NCI-H2196 (cell line): ENCODE measurements at regions not wholly inside any gene's neighbourhood (a gene's known extent, or its start where the extent isn't known, plus 50 kb on each side); places are given as distances from the start of the nearest gene placed in this dataset.
"Not testable (repeated sequence)": the region's sequence is repeated elsewhere in the genome, so short reads cannot be mapped to it uniquely, and the experiment has no call there.

Source experiments
- DNase-seq: peaks from one replicate; lab custom pipeline; 2025; ENCODE audit not compliant: unreplicated experiment; lab: John Stamatoyannopoulos, UW

DNA sequence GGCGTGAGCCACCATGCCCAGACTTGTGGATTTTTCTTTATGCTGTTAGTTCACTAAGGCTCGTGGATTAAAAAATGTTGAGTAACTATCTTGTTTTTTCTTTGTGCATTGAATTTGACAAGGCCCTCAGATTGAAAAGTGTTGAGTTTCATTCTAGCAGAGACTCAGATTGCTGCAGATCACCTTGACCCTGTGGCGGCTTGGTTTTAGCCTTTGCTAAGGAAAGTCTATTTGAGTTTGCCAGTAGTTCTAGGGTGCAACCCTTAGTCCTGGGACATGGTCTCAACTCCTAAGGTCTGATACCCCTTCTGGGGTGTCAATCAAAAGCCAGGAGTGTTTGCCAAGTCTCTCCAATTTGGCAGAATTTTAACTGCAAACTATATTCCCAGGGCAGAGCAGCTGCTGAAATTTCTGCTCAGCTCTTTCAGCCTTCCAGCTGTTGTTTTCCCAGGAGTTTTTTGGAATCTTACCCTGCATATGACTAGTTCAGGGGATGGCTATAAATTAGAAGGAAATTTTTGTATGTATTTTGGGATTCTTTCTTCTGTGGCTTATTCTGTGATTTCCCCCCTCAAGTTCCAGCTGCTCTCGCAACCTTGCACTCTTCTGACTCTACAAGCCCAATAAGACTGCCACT lies 84.3 kb upstream of the HAND1 start:
- DNase-seq = no peak

DNA sequence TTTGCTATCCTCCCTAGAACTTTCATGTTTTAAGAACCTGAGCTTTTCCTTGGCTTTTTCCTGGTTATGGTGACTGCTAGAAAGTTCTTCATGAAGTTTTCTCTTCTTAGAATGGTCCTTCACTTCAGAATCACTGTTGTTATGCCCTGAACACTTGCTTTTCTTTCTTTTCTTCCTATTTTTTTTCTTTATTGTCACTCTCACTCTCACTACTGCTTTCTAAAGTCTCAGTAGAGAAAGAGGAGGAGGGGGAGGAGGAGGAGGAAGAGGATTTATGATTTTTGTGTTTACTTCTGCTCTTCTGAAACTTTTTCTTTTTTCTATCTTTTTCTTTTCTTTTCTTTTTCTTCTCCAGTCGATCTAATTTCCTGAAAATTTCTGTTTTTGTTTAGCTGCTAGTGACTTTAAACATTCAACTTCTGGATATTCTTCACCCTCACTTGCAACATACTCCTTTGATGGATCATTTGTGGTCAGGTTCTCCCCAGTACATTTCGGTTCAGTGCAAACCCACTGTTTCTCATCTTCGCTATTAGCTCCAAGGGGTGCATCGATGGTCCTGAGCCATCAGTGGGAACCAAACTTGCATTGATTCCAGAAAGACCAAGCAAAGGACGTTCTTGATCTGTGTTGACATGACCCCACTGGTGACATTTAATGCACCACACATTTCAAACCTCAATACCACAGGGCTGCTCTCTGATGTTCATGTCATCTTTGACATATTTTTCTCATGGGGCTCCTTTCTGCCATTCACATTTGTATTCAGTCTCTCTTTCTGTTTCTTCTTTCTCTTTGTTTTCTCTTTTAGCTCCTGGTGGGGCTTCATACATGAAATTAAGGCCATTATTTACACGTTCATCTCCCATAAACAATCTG lies 81.6 kb upstream of the HAND1 start:
- no peak for DNase-seq

DNA sequence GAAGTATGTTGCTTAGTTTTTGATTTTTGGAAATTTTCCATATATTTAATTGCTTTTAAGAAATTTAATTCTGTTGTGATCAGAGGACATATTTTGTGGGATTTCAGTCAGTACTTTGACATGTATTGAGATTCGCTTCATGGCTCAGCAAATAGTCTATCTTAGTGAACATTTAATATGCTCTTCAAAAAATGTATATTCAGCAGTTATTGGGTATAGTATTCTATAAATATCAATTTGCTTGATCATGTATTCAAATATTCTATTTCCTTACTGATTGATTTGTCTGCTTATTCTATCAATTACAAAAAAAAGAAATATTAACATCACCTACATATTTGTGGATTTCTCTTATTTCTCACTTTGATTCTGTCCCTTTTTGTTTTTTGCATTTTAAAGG lies 79.5 kb upstream of the HAND1 start:
- no peak for DNase-seq

DNA sequence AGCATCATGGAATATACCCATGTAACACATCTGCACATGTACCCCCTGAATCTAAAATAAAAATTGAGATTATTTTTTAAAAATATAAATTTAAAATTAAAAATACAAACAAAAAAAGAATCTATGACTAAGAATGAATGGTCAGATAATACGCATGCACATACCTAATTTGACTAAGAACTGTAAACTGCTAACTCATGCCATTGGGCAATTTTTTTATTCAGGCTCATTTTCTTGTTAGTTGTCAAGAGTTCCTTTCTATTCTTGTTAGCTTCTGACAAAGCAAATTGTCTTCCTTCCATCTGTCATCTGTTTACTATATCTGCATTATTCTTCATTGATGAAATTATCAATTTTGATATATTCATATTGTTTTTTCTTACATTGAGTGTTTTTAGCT lies 69.5 kb upstream of the HAND1 start:
- no peak for DNase-seq

DNA sequence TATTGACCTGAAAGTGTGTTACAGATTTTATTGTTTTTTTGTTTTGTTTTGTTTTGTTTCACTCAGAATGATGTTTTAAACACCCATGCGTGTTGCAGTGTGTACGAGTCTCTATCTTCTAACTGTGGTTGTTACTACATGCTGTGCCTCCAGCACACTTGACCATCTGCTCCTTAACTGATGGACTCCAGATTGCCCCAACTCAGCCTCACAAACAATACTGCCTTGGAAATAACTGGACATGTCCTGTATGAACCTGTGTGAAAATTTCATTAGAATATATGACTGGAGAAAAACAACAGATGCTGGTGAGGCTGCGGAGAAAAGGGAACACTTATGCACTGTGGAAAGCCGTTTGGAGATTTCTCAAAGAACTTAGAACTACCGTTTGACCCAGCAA lies 68.7 kb upstream of the HAND1 start:
- no peak for DNase-seq

DNA sequence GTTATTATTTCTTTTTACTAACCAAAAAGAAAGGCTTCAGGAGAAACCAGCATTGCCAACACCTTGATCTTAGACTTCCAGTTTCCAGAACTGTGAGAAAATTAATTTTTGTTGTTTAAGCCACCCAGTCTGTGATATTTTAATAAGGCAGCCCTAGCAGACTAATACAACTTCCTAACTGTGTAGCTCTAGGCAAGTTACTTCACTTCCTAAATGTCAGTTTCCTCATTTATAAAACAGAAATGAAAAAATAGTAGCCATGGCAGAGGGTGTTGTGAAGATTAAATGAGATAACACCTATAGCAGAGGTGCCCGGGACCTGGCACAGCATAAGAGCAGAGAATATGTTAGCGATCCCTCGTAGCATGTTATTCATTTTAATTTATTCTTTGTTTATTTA lies 66.6 kb upstream of the HAND1 start:
- no peak for DNase-seq

DNA sequence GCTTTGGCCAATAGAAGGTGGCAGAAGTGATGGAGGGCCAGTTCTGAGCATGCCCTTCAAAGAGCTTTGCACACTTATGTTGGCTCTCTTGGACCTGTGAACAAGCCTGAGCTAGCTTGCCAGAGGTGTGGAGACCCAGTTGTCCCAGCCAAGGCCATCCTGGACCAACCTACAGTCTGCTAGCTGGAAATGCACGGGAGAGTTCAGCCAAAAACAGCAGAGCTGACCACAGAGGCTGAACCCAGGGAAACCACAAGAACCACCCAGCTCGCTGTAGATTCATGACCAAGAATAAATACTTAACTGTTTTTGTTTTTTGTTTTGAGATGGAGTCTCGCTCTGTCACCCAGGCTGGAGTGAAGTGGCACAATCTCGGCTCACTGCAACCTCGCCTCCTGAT lies 65.4 kb upstream of the HAND1 start:
- no peak for DNase-seq

DNA sequence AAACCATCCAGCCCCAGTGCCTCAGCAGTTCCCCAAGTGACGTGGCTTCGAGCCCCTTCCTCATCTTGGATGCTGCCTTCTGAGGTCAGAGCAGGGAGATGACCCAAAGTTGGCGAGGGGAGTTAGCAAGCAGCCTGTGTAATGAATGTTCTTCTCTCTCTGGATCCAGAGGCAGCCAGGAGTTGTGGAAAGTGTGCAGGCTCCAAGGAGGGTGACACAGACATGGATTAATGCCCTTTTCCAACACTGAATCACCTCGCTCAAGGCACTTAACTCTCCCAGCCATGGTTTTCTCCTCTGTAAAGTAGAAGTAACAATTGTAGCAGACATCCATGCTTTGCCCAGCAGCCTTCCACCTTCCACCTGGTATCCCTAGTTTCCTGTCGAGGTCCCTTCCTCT lies 64.6 kb upstream of the HAND1 start:
- no peak for DNase-seq

DNA sequence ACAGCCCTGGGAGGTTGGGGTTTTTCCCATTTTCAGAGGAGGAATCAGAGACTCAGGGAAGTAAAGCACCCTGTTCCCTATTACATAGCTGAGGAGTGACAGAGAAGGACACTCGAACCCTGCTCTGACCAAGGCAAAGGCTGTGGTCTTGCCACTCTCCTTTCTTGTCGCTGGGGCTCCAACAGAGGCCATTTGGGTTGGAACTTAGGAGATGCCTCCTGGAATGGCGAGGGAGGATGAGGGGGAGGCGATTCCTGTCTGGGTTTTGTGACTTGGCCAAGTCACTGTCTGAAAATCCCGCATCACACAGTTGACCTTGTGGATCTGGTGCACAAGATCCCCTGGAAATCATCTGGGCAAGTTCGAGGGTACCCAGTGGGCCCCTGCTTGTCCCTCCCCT lies 64.0 kb upstream of the HAND1 start:
- no peak for DNase-seq

DNA sequence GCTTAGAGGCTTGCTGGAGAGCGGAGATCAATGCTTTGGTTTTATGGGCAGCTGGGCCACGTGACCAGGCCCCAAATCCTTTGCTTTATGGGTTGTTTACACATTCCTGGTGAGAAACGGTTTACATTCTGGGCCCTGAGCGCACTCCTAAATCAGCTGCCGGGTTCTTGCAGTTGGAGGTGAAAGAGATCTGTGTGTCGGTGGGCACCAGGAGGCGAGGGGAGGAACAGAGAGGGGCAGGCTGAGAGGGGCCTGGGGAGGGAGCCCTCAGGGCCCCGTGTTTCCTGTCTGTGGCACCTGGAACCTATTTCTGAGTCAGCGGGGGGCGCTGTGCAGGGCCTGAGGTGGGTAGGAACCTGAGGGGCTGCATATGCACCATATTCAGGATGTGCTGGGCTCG lies 63.5 kb upstream of the HAND1 start:
- no peak for DNase-seq

DNA sequence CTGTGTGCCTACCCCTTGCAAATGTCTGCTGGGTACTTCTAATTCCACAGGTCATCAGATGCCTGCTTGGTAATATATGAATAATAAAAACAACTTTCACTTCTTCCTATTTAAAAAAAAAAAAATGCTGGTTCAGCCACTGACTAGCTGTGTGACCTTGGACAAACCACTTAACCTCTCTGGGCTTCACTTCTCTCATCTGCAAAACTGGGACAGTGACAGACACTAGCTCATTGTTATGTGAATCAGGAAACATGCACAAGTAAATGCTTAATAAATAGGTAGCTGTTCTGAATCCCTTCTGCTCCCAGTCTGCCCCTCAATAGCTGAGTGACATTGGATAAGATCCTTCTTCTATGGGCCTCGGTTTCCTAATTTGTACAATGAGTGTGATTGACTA lies 62.6 kb upstream of the HAND1 start:
- no peak for DNase-seq

DNA sequence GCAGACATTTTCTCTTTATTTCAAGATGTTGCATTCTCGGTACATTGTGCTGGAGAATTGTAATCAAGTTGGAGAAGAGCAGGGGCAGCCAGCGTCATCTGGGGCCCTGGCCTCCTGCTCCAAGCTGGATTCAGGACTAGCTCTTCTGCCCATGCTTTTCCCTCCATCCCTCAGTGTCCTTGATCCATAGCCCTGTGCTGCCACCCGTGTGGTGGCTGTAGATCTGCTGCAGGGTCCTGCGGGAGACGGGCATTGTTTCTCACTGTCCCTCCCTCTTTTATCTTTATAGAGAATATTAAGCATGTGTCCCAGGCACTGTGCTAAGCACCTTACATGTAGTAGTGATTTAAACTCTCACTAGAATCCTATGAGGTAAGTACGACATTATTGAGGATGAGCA lies 60.5 kb upstream of the HAND1 start:
- no peak for DNase-seq

DNA sequence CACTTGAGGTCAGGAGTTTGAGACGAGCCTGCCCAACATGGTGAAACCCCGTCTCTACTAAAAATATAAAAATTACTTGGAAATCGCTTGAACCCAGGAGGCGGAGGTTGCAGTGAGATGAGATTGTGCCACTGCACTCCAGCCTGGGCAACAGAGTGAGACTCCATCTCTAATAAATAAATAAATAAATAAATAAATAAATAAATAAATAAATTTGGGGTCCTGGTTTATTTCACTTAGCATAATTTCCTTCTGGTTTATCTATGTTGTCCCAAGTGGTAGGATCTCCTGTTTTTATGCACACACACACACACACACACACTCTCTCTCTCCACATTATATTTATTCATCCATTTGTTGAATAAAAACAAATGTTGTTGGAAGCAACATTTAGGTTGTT lies 58.4 kb upstream of the HAND1 start:
- DNase-seq = not testable (repeated sequence)

DNA sequence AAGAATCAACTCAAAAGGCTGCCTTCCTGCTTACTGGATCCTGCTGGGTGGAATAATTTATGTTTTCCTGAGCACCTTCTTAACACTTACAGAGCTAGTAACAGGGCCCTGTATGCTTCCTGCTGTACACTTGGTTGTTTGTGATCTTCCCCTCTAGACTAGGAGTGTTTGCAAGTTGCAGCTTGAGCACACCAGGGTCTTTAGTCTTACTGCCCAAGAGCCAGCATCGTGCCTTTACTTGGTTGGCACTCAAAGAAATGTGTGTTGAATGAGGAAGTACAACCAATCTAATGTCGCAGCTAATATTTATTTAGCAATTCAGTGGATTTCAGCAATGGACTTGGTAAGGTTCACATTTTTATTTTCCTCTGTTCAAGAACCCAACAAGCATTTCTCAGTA lies 57.5 kb upstream of the HAND1 start:
- no peak for DNase-seq

DNA sequence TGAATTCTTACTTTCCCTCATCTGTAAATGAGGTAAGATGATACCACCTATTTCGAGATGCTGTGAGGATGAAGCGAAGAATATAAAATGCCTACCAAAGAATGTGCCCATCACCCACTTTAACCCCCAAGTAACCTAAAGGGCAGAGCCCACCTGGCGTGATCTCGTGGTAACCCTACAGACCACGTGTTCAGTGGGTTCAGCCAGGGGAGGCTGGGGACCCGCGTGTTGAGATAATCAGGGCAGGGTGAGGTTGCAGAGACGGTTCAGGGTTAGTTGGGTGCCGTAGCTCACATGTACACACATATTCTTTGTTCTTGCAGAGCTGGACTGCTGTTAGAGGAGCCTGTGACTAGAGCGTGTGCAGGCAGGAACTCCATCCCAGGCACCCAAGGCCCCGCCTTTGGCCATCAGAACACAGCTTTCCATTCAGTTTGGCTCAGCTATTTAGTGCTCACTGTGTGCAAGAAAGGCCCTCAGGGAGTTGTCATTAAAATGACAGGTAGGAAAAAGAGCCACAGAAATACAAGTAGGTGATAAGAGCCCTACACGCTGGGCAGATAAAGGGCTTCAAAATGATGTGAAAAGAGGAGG lies 56.5 kb upstream of the HAND1 start:
- DNase-seq = no peak

DNA sequence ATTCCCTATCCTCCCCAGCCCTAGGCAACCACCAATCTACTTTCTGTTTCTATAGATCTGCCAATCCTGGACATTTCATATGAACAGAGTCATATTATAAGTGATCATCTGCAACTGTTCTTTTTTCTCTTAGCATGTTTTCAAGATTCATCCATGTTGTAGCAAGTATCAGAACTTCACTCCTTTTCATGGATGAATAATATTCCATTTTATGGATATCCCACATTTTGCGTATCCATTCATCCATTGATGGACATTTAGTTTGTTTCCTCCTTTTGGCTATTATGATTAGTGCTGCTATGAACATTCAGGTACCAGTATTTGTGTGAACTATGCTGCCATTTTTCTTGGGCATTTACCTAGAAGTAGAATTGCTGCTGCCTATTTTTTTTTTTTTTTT lies 51.3 kb upstream of the HAND1 start:
- DNase-seq = no peak

DNA sequence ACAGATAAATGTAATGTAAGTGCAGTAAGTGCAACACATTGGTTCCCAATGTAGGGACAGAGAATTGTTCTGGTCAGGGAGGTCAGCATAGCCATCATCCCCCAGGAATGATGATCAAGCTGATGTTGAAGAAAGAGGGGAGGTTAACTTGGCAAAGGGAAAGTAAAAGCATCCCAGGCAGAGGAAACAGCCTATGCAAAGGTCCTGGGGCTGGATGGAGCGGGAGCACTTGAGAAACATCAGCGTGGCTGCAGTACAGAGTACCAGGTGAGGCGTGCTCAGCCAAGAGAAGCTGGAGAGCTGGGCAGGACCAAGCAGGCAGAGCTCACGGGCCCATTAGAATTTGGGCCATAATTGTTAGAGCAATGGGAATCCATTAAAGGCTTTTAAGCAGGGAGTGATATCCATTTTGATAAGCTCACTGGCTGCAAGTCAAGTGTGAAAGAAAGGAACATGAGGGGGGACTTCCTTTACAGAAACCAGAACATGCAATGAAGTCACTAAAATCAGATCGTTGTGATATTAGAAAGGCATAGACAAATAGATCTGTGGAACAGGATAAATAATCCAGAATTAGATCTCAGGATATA lies 50.1 kb upstream of the HAND1 start:
- no peak for DNase-seq
